Common myeloid progenitor, CD34-positive (primary cell): ENCODE measurements at regions not wholly inside any gene's neighbourhood (a gene's known extent, or its start where the extent isn't known, plus 50 kb on each side); places are given as distances from the start of the nearest gene placed in this dataset.

ENCODE experiments used
- CTCF ChIA-PET: fragments of 350-600 bp; sonication (Branson Sonifier 250); formaldehyde crosslinking; loops from one replicate; lab custom pipeline; 2021; ENCODE audit warnings: antibody characterized with exemption; lab: Charles Lee
- POLR2A ChIA-PET: fragments of 350-600 bp; sonication (Branson Sonifier 250); formaldehyde crosslinking; loops from one replicate; lab custom pipeline; 2021; ENCODE audit warnings: antibody characterized with exemption; lab: Charles Lee
- DNase-seq, 3 donors: peaks; one replicate each; pipeline versions ENCODE4 v3.0.0 to v3.0.0-alpha.2; 2013
- H3K27ac ChIP-seq, 2 experiments: 1 replicate in 1 of 2; 2 replicates in 1 of 2; pipeline ENCODE4 v1.7.0; 2013; ENCODE audit warnings: inconsistent platforms in 2 of 2, low read length in 2 of 2, mild to moderate bottlenecking in 2 of 2, low read depth in 1 of 2, moderate library complexity in 1 of 2; ENCODE audit not compliant: severe bottlenecking in 2 of 2, insufficient read depth in 1 of 2, poor library complexity in 1 of 2
- H3K27me3 ChIP-seq, 5 experiments: replicated peaks in 2 of 5; 1 replicate in 3 of 5; 2 replicates in 2 of 5; pipeline versions ENCODE4 v1.6.1 to v1.7.0; 2013; ENCODE audit warnings: low read length in 4 of 5, mild to moderate bottlenecking in 2 of 5, moderate library complexity in 2 of 5, inconsistent platforms in 1 of 5; ENCODE audit not compliant: insufficient read depth in 5 of 5, control insufficient read depth in 4 of 5
- H3K36me3 ChIP-seq, 4 experiments: 1 replicate in 2 of 4; 2 replicates in 2 of 4; pipeline versions ENCODE4 v1.6.1 to v1.7.0; 2013; ENCODE audit warnings: low read length in 3 of 4, control low read depth in 1 of 4, mild to moderate bottlenecking in 1 of 4; ENCODE audit not compliant: control insufficient read depth in 4 of 4, insufficient read depth in 4 of 4
- H3K4me1 ChIP-seq, 4 experiments: 1 replicate in 3 of 4; 2 replicates in 1 of 4; pipeline versions ENCODE4 v1.6.1 to v1.7.1; 2013; ENCODE audit warnings: low read length in 3 of 4, mild to moderate bottlenecking in 3 of 4, control low read depth in 1 of 4, inconsistent platforms in 1 of 4, moderate library complexity in 1 of 4; ENCODE audit not compliant: control insufficient read depth in 4 of 4, insufficient read depth in 4 of 4; ENCODE audit errors: control extremely low read depth in 1 of 4
- H3K4me3 ChIP-seq, 7 experiments: 1 replicate in 4 of 7; 2 replicates in 3 of 7; pipeline versions ENCODE4 v1.5.1 to v1.7.0; 2013; ENCODE audit warnings: mild to moderate bottlenecking in 7 of 7, low read length in 6 of 7, moderate library complexity in 6 of 7, inconsistent platforms in 2 of 7, low read depth in 2 of 7, control low read depth in 1 of 7; ENCODE audit not compliant: insufficient read depth in 4 of 7, control insufficient read depth in 1 of 7; ENCODE audit errors: extremely low read depth in 1 of 7
- H3K9me3 ChIP-seq, 5 experiments: 1 replicate in 4 of 5; 2 replicates in 1 of 5; pipeline versions ENCODE4 v1.6.1 to v1.7.1; 2013; ENCODE audit warnings: low read length in 4 of 5, mild to moderate bottlenecking in 2 of 5, inconsistent platforms in 1 of 5, low read depth in 1 of 5, moderate library complexity in 1 of 5; ENCODE audit not compliant: control insufficient read depth in 4 of 5, insufficient read depth in 2 of 5; ENCODE audit errors: control extremely low read depth in 1 of 5
- WGBS: methylation state at CpG from one replicate; pipeline ENCODE4 v1.1.5; 2013; ENCODE audit not compliant: insufficient coverage; 5-methylcytosine and 5-hydroxymethylcytosine counted together

DNA sequence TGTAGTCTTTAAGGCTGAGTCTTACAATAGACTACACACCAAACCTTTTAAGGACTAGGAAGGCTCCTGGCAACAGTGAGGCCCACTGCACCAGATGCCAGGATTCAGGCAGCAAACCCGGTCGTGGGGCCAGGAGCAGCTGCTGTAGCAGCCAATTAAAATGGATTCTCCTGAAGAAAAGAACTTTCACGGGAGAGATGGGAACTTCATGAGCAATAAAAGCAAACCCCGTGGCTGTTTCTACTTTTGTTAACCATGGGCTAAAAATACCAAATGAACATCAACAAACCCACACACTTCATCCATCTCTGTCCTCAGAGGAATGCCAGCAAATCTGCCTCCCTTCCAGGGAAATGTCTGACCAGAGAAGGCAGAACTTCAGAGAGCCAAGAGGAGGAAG is 101.4 kb downstream of the BTC start:
- H3K9me3 ChIP-seq: no peaks in the 10 kb centered on the region
- no peak overlapping the region for H3K4me3 ChIP-seq
- no peaks in the 10 kb centered on the region for H3K27me3 ChIP-seq
- no peaks in the 10 kb centered on the region for H3K36me3 ChIP-seq
- H3K4me1 ChIP-seq: no peaks in the 10 kb centered on the region
- no peak for DNase-seq
- CTCF ChIA-PET: no interaction called here
- H3K27ac ChIP-seq: no peak overlapping the region
- POLR2A ChIA-PET: interaction anchor here (0.6 kb wide), 1 partner anchor 837 kb away, joined by 3 read pairs; no protein-coding TSS in a partner anchor
- WGBS: 81% methylated on average over 3 of the region's 4 CpGs
